K562 (cell line): ENCODE measurements at regions not wholly inside any gene's neighbourhood (a gene's known extent, or its start where the extent isn't known, plus 50 kb on each side); places are given as distances from the start of the nearest gene placed in this dataset.

Experiments
- ATAC-seq: fragments of 200-7000 bp; cut with Tn5 transposase; 3 replicates; pipeline ENCODE4 v1.9.1; 2020; ENCODE audit warnings: moderate library complexity
- BruUV-seq: library from RNA; stranded (reverse); fragments of 400-500 nt; replicated peaks from 2 replicates; lab custom pipeline; 2021; lab: Mats Ljungman, UMichigan
- CTCF ChIA-PET: fragments of 300-600 bp; formaldehyde crosslinking; extraction: SDS; loops from one replicate; lab custom pipeline; 2021; ENCODE audit warnings: low intra/inter-chr PET ratio; lab: Yijun Ruan, JAX
- POLR2A ChIA-PET: fragments of 300-600, 350-650 bp; sonication (Branson Sonifier 250); formaldehyde crosslinking; extraction: SDS; loops from one replicate; lab custom pipeline; 2021; ENCODE audit warnings: antibody characterized with exemption, inconsistent platforms; lab: Yijun Ruan, JAX
- DNase-seq, 4 experiments: peaks; one replicate each; pipeline versions ENCODE4 v3.0.0 to v3.0.0-alpha.2; 2011 to 2018; ENCODE audit warnings: low spot score in 3 of 4, mixed read lengths in 3 of 4; ENCODE audit errors: extremely low read depth in 1 of 4
- FAIRE-seq: peaks from 2 replicates; lab custom pipeline; 2011; peaks lifted over from hg19 to GRCh38; lab: Jason Lieb, UNC
- H2AFZ ChIP-seq: 2 replicates; pipeline ENCODE4 v1.6.0; 2011; ENCODE audit warnings: low read depth, low read length, control low read depth, inconsistent platforms
- H3K27ac ChIP-seq: fragments of 200-600 bp; 3 replicates; pipeline ENCODE4 v1.8.0; 2011; ENCODE audit warnings: low read depth, mild to moderate bottlenecking, control low read depth, inconsistent platforms, low read length, moderate library complexity, mixed read lengths; ENCODE audit errors: extremely low read depth
- H3K27me3 ChIP-seq, 2 experiments: fragments of 300-600 bp in 1 of 2; 2 replicates in 1 of 2; 3 replicates in 1 of 2; pipeline versions ENCODE4 v1.6.0 to v1.8.0; 2011; ENCODE audit warnings: inconsistent platforms in 2 of 2, low read length in 2 of 2, mild to moderate bottlenecking in 1 of 2, mixed read lengths in 1 of 2, moderate library complexity in 1 of 2; ENCODE audit not compliant: control insufficient read depth in 2 of 2, insufficient read depth in 2 of 2
- H3K36me3 ChIP-seq: fragments of 300-600 bp; 3 replicates; pipeline ENCODE4 v1.8.0; 2011; ENCODE audit warnings: mild to moderate bottlenecking, low read length, inconsistent platforms; ENCODE audit not compliant: control insufficient read depth, insufficient read depth
- H3K4me1 ChIP-seq, 2 experiments: fragments of 200-600 bp in 1 of 2; replicated peaks in 1 of 2; 2 replicates in 1 of 2; 3 replicates in 1 of 2; pipeline versions ENCODE4 v1.5.1 to v1.8.0; 2011; ENCODE audit warnings: inconsistent platforms in 2 of 2, low read length in 2 of 2, mild to moderate bottlenecking in 1 of 2, mixed read lengths in 1 of 2, moderate library complexity in 1 of 2; ENCODE audit not compliant: control insufficient read depth in 2 of 2, insufficient read depth in 2 of 2
- H3K4me2 ChIP-seq: 2 replicates; pipeline ENCODE4 v1.6.1; 2011; ENCODE audit warnings: low read length, control low read depth, inconsistent platforms, mixed read lengths; ENCODE audit not compliant: insufficient read depth
- H3K4me3 ChIP-seq: fragments of 200-600 bp; sonication (generic), shearing (Covaris generic); 2 replicates; pipeline ENCODE4 v1.5.1; 2016; ENCODE audit warnings: control low read depth, inconsistent platforms
- H3K79me2 ChIP-seq: fragments of 200-600 bp; 3 replicates; pipeline ENCODE4 v1.8.0; 2011; ENCODE audit warnings: low read length, inconsistent platforms; ENCODE audit not compliant: control insufficient read depth, insufficient read depth
- H3K9ac ChIP-seq, 2 experiments: 2 replicates each; pipeline versions ENCODE4 v1.6.0 to v1.6.1; 2011; ENCODE audit warnings: low read depth in 2 of 2, low read length in 2 of 2, control low read depth in 1 of 2, inconsistent platforms in 1 of 2, mild to moderate bottlenecking in 1 of 2, mixed read lengths in 1 of 2; ENCODE audit not compliant: insufficient read depth in 1 of 2
- H3K9me1 ChIP-seq: one replicate; pipeline ENCODE4 v1.6.0; 2011; ENCODE audit warnings: inconsistent platforms, mild to moderate bottlenecking, low read length, moderate library complexity; ENCODE audit not compliant: control insufficient read depth, insufficient read depth
- H3K9me3 ChIP-seq: replicated peaks from 2 replicates; pipeline ENCODE4 v1.5.1; 2011; ENCODE audit warnings: low read depth, low read length, inconsistent platforms; ENCODE audit not compliant: control insufficient read depth, insufficient read depth
- H4K20me1 ChIP-seq: replicated peaks from 2 replicates; pipeline ENCODE4 v1.6.1; 2011; ENCODE audit warnings: low read length, inconsistent platforms, mixed read lengths; ENCODE audit not compliant: control insufficient read depth, insufficient read depth
- CHD7 ChIP-seq: fragments of 200-600 bp; sonication (generic); IDR thresholded peaks from one replicate; pipeline ENCODE4 v1.6.1; 2012; ENCODE audit warnings: mild to moderate bottlenecking, low read depth, low read length, inconsistent platforms
- GABPB2 ChIP-seq: fragments of 250-450 bp; sonication (Bioruptor Pico); conservative IDR thresholded peaks from 2 replicates; pipeline ENCODE4 v1.5.1; 2021; ENCODE audit warnings: mild to moderate bottlenecking
- IFI16 ChIP-seq: fragments of 250-450 bp; sonication (Bioruptor Pico); IDR thresholded peaks from 2 replicates; pipeline ENCODE4 v2.1.2; 2022; ENCODE audit warnings: mild to moderate bottlenecking, inconsistent platforms
- MLX ChIP-seq, 2 experiments: fragments of 450-650 bp in 1 of 2; sonication (generic) in 1 of 2; formaldehyde crosslinking; conservative IDR thresholded peaks; 2 replicates each; pipeline versions ENCODE4 v1.4.0 to v1.8.1; 2020 to 2022; ENCODE audit warnings: mild to moderate bottlenecking in 1 of 2, missing genetic modification reagents in 1 of 2
- RBM25 ChIP-seq: fragments of 200-400 bp; formaldehyde crosslinking; IDR thresholded peaks from 2 replicates; pipeline ENCODE4 v1.6.1; 2018; ENCODE audit warnings: low read length, low read depth, moderate library complexity; ENCODE audit not compliant: severe bottlenecking
- ZNF12 ChIP-seq: sonication (generic); formaldehyde crosslinking; IDR thresholded peaks from 2 replicates; pipeline ENCODE4 v1.4.0; 2020; ENCODE audit warnings: mild to moderate bottlenecking, missing genetic modification reagents
- WGBS: fragments of 100-300 bp; shearing (Covaris generic); methylation state at CpG from one replicate; pipeline ENCODE4 v1.1.6; 2016; ENCODE audit warnings: low coverage, mixed read lengths; ENCODE audit not compliant: insufficient coverage; ENCODE audit errors: missing lambda C conversion rate; 5-methylcytosine and 5-hydroxymethylcytosine counted together
- in situ Hi-C: fragments of 300-500 bp; cut with MboI; formaldehyde crosslinking; loops from 4 replicates; pipeline ENCODE4 v1.15.0; 2018; ENCODE audit warnings: inconsistent platforms, mixed read lengths
- intact Hi-C: fragments of 100-400 bp; cut with micrococcal nuclease; formaldehyde crosslinking; loops from 2 replicates; pipeline ENCODE4 v1.14.2; 2022
- TF ChIP-seq, protein P1 (sequence below): sonication (generic); formaldehyde crosslinking; IDR thresholded peaks from 2 replicates; pipeline ENCODE4 v1.8.0; 2022; ENCODE audit warnings: mild to moderate bottlenecking, low read depth, missing genetic modification reagents

GRCh38 chr2:209344349-209344748 lies 79.5 kb upstream of the MAP2 start:
- Histone ChIP-seq H3K27ac (no peak overlapping the region), H2AFZ (no peak overlapping the region), H3K4me1 (no peaks in the 10 kb centered on the region), H3K4me3 (no peak overlapping the region), H3K79me2 (no peaks in the 10 kb centered on the region), H3K36me3 (no peaks in the 10 kb centered on the region), H3K27me3 (no peaks in the 10 kb centered on the region), H3K9ac (no peak overlapping the region), H3K4me2 (no peak overlapping the region), H3K9me3 (no peaks in the 10 kb centered on the region)
- CTCF ChIA-PET, result no interaction called here
- in situ Hi-C loops (loop anchor here (25.0 kb wide), 1 partner anchor 868 kb away; no protein-coding TSS in a partner anchor), intact Hi-C loops (no loop called here)
- WGBS, result 0% methylated on average over 3 of the region's 3 CpGs
- no peak for ATAC-seq
- no TSS peak for BruUV-seq
- TF ChIP-seq, protein P1, sequence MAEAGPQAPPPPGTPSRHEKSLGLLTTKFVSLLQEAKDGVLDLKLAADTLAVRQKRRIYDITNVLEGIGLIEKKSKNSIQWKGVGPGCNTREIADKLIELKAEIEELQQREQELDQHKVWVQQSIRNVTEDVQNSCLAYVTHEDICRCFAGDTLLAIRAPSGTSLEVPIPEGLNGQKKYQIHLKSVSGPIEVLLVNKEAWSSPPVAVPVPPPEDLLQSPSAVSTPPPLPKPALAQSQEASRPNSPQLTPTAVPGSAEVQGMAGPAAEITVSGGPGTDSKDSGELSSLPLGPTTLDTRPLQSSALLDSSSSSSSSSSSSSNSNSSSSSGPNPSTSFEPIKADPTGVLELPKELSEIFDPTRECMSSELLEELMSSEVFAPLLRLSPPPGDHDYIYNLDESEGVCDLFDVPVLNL (CRISPR knock-in tag), result no peak
- no peak for TF ChIP-seq GABPB2 (CRISPR knock-in tag)
- no peak for TF ChIP-seq ZNF12
- no peak for TF ChIP-seq RBM25
- no peak for TF ChIP-seq IFI16 (CRISPR knock-in tag)
- no peak for TF ChIP-seq MLX (CRISPR knock-in tag; conservative IDR thresholded peaks at IDR 0.05)
- no peak for TF ChIP-seq CHD7
- TF ChIP-seq, all 486 proteins: peak for 0
- DNase-seq, result no peak
- no peak for FAIRE-seq
- no peaks in the 10 kb centered on the region for H4K20me1 ChIP-seq
- POLR2A ChIA-PET, result no interaction called here
- H3K9me1 ChIP-seq, result no peaks in the 10 kb centered on the region
